ENCODE measurements at regions not wholly inside any gene's neighbourhood (a gene's known extent, or its start where the extent isn't known, plus 50 kb on each side); places are given as distances from the start of the nearest gene placed in this dataset.
"Not testable (repeated sequence)": the region's sequence is repeated elsewhere in the genome, so short reads cannot be mapped to it uniquely, and the experiment has no call there.

- H3K4me1 ChIP-seq: no peaks in the 10 kb centered on the region
- DNase-seq (no peak), ATAC-seq (no peak)
- H3K27me3 ChIP-seq: no peaks in the 10 kb centered on the region
- no peak for TF ChIP-seq CTCF (IDR thresholded peaks at IDR 0.05)
- WGBS, 2 donors: 85 to 87% methylated on average over 4 of the region's 4 CpGs
- intact Hi-C loops (cut with DNase I): no loop called here
- H3K9me3 ChIP-seq: peaks cover 0 to 7% (median 0%) of the 10 kb centered on the region in 11 donors
- H3K27ac ChIP-seq: no peak overlapping the region
- H3K4me3 ChIP-seq: no peak overlapping the region
- H3K36me3 ChIP-seq: no peaks in the 10 kb centered on the region
These were observed 967.5 kb downstream of the NR2F1-AS1 start for GRCh38 chr5:92613546-92613945.

GRCh38 chr5:92610435-92610834 lies 970.6 kb downstream of the NR2F1-AS1 start:
- H3K27ac ChIP-seq; H3K27me3 ChIP-seq; H3K4me3 ChIP-seq; DNase-seq; H3K9me3 ChIP-seq; intact Hi-C loops (cut with DNase I); H3K36me3 ChIP-seq; ATAC-seq; H3K4me1 ChIP-seq: not testable (repeated sequence)

GRCh38 chr5:92605591-92605990 lies 975.4 kb downstream of the NR2F1-AS1 start:
- intact Hi-C loops (cut with DNase I): no loop called here
- Histone ChIP-seq H3K4me1 (no peaks in the 10 kb centered on the region), H3K27me3 (no peaks in the 10 kb centered on the region), H3K4me3 (no peak overlapping the region), H3K36me3 (no peaks in the 10 kb centered on the region), H3K9me3 (peaks cover 0 to 3% (median 0%) of the 10 kb centered on the region in 11 donors), H3K27ac (no peak overlapping the region)
- 89 to 95% methylated on average over 2 of the region's 2 CpGs for WGBS, 2 donors
- ATAC-seq (no peak), DNase-seq (no peak)
- no peak for TF ChIP-seq CTCF (IDR thresholded peaks at IDR 0.05)

- Histone ChIP-seq H3K4me1 (no peaks in the 10 kb centered on the region), H3K27ac (no peak overlapping the region), H3K9me3 (peaks cover 0 to 5% (median 0%) of the 10 kb centered on the region in 11 donors), H3K36me3 (no peaks in the 10 kb centered on the region), H3K4me3 (no peak overlapping the region), H3K27me3 (no peaks in the 10 kb centered on the region)
- no peak for TF ChIP-seq CTCF (IDR thresholded peaks at IDR 0.05)
- 54 to 63% methylated on average over 1 of the region's 1 CpG for WGBS, 2 donors
- DNase-seq (no peak), ATAC-seq (no peak)
- intact Hi-C loops (cut with DNase I): no loop called here
These were observed 981.7 kb downstream of the NR2F1-AS1 start for GRCh38 chr5:92599217-92599810.

GRCh38 chr5:92594031-92594430 lies 987.0 kb downstream of the NR2F1-AS1 start:
- intact Hi-C loops (cut with DNase I): no loop called here
- Histone ChIP-seq H3K4me1 (no peaks in the 10 kb centered on the region), H3K27me3 (no peaks in the 10 kb centered on the region), H3K4me3 (no peak overlapping the region), H3K36me3 (no peaks in the 10 kb centered on the region), H3K9me3 (no peaks in the 10 kb centered on the region), H3K27ac (no peak overlapping the region)
- no peak for TF ChIP-seq CTCF (IDR thresholded peaks at IDR 0.05)
- ATAC-seq (no peak), DNase-seq (no peak)

Measured in heart right ventricle (tissue), 16 donors.